GM12892 (cell line): ENCODE measurements at regions not wholly inside any gene's neighbourhood (a gene's known extent, or its start where the extent isn't known, plus 50 kb on each side); places are given as distances from the start of the nearest gene placed in this dataset.

Source experiments
- DNase-seq: peaks from one replicate; pipeline ENCODE4 v3.0.0; 2011; ENCODE audit not compliant: insufficient read length
- FAIRE-seq: peaks from 2 replicates; lab custom pipeline; 2011; peaks lifted over from hg19 to GRCh38; lab: Jason Lieb, UNC
- POLR2A ChIP-seq: IDR thresholded peaks from 2 replicates; pipeline ENCODE4 v1.6.1; 2011; ENCODE audit warnings: low read depth, low read length, control low read depth
- POLR2AphosphoS5 ChIP-seq: IDR thresholded peaks from 2 replicates; pipeline ENCODE4 v1.6.1; 2011; ENCODE audit warnings: low read depth, low read length, control low read depth
- TAF1 ChIP-seq: IDR thresholded peaks from 2 replicates; pipeline ENCODE4 v1.6.1; 2011; ENCODE audit warnings: low read depth, mild to moderate bottlenecking, control low read depth, low read length, borderline replicate concordance

- no peak for FAIRE-seq
- no peak for DNase-seq
- no peak for TF ChIP-seq TAF1
- TF ChIP-seq POLR2AphosphoS5, result no peak
- TF ChIP-seq POLR2A, result no peak
Observed at GRCh38 chr14:87851190-87851589, 141.8 kb downstream of the GALC start.

- FAIRE-seq, result no peak
- DNase-seq, result no peak
- TF ChIP-seq TAF1 (no peak), POLR2A (no peak), POLR2AphosphoS5 (no peak)
Observed at GRCh38 chr14:87847216-87847755, 145.7 kb downstream of the GALC start.

- TF ChIP-seq TAF1, result no peak
- TF ChIP-seq POLR2AphosphoS5, result no peak
- no peak for TF ChIP-seq POLR2A
- DNase-seq (no peak), FAIRE-seq (no peak)
Observed at GRCh38 chr14:87840906-87841305, 152.1 kb downstream of the GALC start.

GRCh38 chr14:87838931-87839330 is 154.1 kb downstream of the GALC start:
- TF ChIP-seq POLR2AphosphoS5 (no peak), POLR2A (no peak), TAF1 (no peak)
- DNase-seq (no peak), FAIRE-seq (no peak)

- TF ChIP-seq POLR2A (no peak), TAF1 (no peak), POLR2AphosphoS5 (no peak)
- no peak for DNase-seq
- FAIRE-seq, result no peak
Observed at GRCh38 chr14:87837296-87837695, 155.7 kb downstream of the GALC start.

- DNase-seq, result no peak
- FAIRE-seq, result no peak
- TF ChIP-seq POLR2A (no peak), POLR2AphosphoS5 (no peak), TAF1 (no peak)
Observed at GRCh38 chr14:87834594-87834993, 158.4 kb downstream of the GALC start.

GRCh38 chr14:87833026-87833425 is 160.0 kb downstream of the GALC start:
- DNase-seq (no peak), FAIRE-seq (no peak)
- TF ChIP-seq POLR2A (no peak), TAF1 (no peak), POLR2AphosphoS5 (no peak)

- FAIRE-seq (no peak), DNase-seq (no peak)
- TF ChIP-seq TAF1 (no peak), POLR2AphosphoS5 (no peak), POLR2A (no peak)
Observed at GRCh38 chr14:87830443-87831096, 162.4 kb downstream of the GALC start.

DNA sequence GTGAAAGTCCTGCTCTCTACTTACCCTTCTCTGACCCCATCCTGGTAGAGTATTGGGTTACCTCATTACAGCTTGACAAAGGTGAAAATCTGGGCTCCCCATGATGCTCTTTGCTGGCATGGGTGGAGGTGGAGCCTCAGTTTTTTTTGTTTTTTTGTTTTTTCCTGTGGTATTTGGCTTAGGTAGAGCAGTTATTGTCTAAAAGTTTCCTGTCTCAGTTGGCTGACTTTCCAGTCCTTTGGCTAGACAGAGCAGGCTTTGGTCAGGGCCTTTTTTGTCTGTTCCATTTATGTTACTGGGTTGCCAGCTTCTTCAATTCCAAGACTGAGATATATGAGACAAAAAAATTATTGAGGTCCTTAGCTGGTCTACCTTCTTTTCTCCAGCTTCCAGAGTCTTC is 163.4 kb downstream of the GALC start:
- no peak for TF ChIP-seq TAF1
- TF ChIP-seq POLR2A, result no peak
- TF ChIP-seq POLR2AphosphoS5, result no peak
- no peak for FAIRE-seq
- DNase-seq, result no peak

- TF ChIP-seq POLR2A, result no peak
- TF ChIP-seq TAF1, result no peak
- TF ChIP-seq POLR2AphosphoS5, result no peak
- DNase-seq, result no peak
- FAIRE-seq, result no peak
Observed at GRCh38 chr14:87824266-87824665, 168.7 kb downstream of the GALC start.

DNA sequence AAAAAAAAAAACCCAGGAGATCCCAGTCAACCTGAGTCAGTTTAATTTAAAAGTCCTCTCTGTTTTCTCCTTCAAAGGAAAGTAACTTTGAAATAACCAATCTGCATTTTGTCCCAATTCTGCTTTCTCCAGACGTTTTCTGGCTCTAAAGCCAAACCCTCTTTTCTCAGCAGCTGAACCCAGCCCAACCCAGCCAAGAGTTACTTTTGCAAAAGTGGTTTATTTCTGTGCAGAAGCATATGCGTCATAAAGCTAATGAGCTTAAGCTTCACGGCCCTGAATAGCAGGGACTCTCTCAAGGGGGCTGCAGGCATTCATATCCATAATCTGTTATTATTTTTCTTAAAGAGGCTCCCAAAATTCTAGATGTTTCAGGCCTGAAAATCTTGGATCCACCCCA is 176.6 kb downstream of the GALC start:
- DNase-seq (no peak), FAIRE-seq (no peak)
- TF ChIP-seq POLR2A (no peak), POLR2AphosphoS5 (no peak), TAF1 (no peak)

- TF ChIP-seq TAF1 (no peak), POLR2AphosphoS5 (no peak), POLR2A (no peak)
- DNase-seq (no peak), FAIRE-seq (no peak)
Observed at GRCh38 chr14:87815121-87815520, 177.9 kb downstream of the GALC start.

DNA sequence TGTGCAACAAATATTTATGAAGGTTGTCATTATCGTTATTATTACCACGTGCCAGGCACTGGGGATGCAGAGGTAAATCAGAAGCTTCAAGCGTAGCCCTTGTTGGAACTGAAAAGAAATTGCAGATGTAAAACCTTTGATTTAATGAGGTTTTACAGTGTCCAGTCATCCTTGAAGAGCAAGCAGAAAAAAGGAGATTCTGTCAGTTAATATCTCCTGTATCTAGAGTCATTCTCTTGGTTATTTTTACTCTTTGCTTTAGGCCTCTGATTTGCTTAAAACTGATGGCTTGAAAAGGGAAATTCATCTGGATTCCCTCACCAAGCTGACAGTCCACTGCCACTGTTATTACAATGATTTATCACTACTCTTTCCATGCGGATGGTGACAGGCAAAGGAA is 179.3 kb downstream of the GALC start:
- FAIRE-seq (no peak), DNase-seq (no peak)
- TF ChIP-seq POLR2AphosphoS5 (no peak), TAF1 (no peak), POLR2A (no peak)
